Epithelial cell of prostate (primary cell): ENCODE measurements at regions not wholly inside any gene's neighbourhood (a gene's known extent, or its start where the extent isn't known, plus 50 kb on each side); places are given as distances from the start of the nearest gene placed in this dataset.

Experiments used
- DNase-seq: peaks from one replicate; pipeline ENCODE4 v3.0.0-alpha.2; 2011; ENCODE audit warnings: low read depth, low spot score
- H3K27ac ChIP-seq: fragments of 450-650 bp; 2 replicates; pipeline ENCODE4 v1.5.1; 2017; ENCODE audit warnings: mild to moderate bottlenecking

DNA sequence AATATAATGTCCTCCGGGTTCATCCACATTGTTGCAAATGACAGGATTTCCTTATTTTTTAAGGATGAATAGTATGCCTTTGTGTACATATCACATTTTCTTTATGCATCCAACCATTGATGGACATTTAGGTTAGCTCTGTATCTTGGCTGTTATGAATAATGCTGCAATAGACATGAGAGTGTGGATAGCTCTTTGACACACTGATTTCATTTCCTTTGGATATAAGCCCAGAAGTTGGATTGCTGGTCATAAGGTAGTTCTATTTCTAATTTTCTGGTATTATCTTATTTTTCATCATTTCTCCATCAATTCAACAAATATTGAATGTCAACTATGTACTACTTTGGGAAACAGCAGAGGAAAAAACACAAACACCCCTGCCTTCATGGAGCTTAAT, 423.3 kb downstream of the MTX2 start:
- DNase-seq, result no peak
- H3K27ac ChIP-seq, result no peak overlapping the region

GRCh38 chr2:176699098-176699497, 429.9 kb downstream of the MTX2 start:
- no peak for DNase-seq
- no peak overlapping the region for H3K27ac ChIP-seq

- H3K27ac ChIP-seq, result no peak overlapping the region
- no peak for DNase-seq
These were observed 430.4 kb downstream of the MTX2 start for GRCh38 chr2:176699644-176700043.

DNA sequence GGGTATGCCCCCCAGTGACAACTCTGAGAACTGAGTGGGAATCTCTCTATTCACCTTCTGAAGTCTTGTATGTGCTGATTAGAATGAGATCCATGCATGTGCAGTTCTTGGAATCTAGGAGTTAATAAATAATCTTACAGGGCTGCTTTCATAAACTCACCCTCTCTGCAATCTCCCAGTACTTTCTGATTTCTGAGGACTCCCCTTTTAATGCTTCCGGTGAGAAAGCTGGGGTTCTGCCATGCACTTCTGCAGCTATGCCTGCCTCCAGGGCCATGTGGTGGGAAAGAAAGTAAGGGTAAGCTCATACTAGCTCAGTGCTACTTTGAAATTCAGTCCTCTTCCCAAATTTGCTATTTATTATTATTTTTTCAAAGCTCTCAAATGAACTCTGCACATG, 432.9 kb downstream of the MTX2 start:
- DNase-seq, result no peak
- H3K27ac ChIP-seq, result no peak overlapping the region

GRCh38 chr2:176704282-176704858, 435.1 kb downstream of the MTX2 start:
- H3K27ac ChIP-seq, result no peak overlapping the region
- no peak for DNase-seq

- no peak overlapping the region for H3K27ac ChIP-seq
- DNase-seq, result no peak
These were observed 440.1 kb downstream of the MTX2 start for GRCh38 chr2:176709149-176709951.

DNA sequence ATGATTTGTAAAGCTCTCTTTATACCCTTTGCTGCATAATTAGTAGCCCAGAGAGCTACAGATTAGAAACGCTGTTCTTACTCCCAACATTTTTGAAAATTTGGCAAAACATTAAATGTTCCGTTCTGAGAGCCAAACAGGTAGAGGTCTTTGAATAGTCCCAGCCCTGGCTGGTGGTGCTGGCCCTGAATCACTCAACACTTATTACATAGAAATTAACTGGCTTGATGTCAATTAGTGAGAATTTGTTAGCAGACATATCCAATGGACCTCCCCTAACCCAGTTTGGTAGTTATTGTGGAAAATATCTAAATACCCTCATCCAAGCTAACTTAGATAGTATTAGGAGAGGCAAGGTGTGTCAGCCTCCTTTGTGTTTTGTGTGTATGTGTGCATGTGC, 440.7 kb downstream of the MTX2 start:
- H3K27ac ChIP-seq, result no peak overlapping the region
- no peak for DNase-seq

- H3K27ac ChIP-seq, result no peak overlapping the region
- DNase-seq, result no peak
These were observed 441.5 kb downstream of the MTX2 start for GRCh38 chr2:176710657-176711186.

DNA sequence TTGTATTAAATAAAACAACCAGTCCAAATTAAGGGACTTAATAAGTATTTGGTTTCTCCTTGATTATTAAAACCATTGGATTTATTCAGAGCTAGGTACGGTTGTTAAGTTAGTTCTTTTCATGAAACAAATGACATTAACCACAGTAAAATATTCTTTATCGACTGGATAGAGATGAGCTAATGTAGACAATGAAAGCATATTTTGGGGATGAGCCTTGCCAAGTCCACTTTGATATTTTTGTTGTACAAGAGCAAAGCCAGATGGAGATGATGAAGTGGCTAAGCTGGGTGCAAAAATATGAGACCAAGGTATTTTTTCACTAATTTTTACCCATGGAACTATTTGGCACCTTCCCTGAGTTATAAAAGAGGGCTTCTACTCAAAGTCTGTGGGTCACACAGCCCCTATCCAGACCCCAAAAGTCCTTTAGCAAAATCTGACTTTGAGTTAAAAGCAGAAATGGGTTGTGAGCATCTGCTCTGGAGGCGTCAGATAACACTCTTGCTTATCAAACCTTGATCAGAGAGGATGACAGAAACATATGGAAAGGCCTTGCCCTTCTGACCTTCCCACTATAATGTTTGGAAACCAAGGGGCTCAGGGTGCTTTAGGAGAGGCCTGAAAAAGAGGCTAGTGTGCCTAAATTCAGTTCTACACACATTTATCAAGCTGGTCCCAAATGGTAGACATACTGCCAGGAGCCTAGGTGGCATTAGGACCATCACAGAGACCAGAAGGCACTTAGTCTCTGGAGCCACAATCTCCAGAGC, 456.8 kb downstream of the MTX2 start:
- DNase-seq, result no peak
- H3K27ac ChIP-seq, result no peak overlapping the region

DNA sequence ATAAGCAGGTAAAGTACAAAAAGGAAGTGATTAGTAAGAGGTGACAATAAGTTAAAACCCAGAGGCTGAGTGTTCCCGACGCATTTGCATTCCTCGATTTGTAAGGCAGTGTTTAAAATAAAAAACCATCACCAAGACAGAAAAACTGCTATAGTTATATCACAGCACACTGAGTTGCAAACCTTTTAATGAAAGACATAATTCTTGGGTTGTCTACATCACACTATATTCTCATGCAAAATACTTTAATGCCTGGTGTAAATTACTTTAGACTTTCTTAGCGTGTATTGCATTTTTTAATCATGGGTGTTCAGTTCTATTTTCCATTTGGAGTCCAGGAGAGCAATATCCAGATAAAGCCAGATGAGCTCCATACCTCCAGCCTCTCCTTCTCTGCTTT, 458.5 kb downstream of the MTX2 start:
- no peak for DNase-seq
- no peak overlapping the region for H3K27ac ChIP-seq

DNA sequence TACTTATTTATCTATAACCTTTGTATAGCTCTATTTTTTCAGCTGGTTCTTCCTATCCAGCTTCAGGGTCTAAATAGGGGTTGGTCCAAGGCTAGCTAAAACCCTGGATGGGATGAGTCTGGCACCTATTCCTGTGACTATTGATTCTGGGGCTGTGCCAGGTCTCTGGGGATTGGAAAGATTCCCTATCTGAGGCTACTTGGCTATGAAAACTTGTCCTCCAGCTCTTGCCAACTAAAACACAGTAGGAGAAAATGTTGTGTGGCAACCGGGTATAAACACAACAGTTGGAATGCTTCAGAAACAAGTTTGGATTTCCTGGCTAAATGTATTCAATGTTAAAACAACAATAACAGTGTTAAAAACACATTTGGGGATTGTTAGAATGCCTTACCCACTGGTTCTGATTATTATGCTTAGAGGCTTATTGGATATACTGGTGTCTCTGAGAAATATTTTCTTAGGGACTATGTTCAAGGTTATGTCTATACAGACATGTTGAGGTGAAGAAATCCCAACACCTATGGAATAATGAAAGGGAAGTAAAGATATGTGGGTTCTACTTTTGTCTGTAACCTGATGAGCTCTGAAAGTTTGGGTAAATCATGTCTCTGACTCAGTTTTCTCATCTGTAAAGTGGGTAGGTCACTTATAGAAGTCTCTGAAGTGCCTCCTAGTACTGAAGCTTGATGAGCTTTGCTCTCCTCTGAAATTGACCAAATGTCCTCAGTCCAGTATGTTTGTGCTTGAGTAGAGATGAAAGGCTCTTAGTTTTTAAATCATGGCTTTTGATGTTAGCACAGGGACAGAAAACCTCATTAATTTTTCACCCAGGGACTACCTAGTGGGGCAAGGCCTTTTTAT, 460.7 kb downstream of the MTX2 start:
- no peak overlapping the region for H3K27ac ChIP-seq
- no peak for DNase-seq

DNA sequence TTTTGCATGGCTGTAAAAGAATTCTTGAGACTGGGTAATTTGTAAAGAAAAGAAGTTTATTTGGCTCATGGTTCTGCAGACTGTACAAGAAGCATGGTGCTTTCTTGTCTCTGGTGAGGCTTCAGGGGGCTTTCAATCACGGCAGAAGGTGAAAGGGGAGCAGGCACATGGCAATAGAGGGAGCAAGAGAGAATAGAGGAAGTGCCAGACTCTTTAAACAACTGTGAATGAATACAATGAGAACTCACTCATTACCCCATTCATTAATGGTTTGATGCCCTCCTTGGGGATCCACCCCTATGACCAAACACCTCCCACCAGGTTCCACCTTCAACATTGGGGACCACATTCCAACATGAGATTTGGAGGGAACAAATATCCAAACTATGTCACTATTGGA, 463.5 kb downstream of the MTX2 start:
- H3K27ac ChIP-seq, result no peak overlapping the region
- DNase-seq, result no peak

GRCh38 chr2:176733698-176734430, 464.6 kb downstream of the MTX2 start:
- no peak for DNase-seq
- no peak overlapping the region for H3K27ac ChIP-seq

GRCh38 chr2:176734868-176735267, 465.6 kb downstream of the MTX2 start:
- DNase-seq, result no peak
- H3K27ac ChIP-seq, result no peak overlapping the region

GRCh38 chr2:176742271-176742670, 470.3 kb upstream of the HNRNPA3 start:
- H3K27ac ChIP-seq, result no peak overlapping the region
- no peak for DNase-seq

- H3K27ac ChIP-seq, result no peak overlapping the region
- DNase-seq, result no peak
These were observed 468.9 kb upstream of the HNRNPA3 start for GRCh38 chr2:176743671-176744070.

GRCh38 chr2:176744146-176744545, 468.4 kb upstream of the HNRNPA3 start:
- no peak overlapping the region for H3K27ac ChIP-seq
- no peak for DNase-seq

DNA sequence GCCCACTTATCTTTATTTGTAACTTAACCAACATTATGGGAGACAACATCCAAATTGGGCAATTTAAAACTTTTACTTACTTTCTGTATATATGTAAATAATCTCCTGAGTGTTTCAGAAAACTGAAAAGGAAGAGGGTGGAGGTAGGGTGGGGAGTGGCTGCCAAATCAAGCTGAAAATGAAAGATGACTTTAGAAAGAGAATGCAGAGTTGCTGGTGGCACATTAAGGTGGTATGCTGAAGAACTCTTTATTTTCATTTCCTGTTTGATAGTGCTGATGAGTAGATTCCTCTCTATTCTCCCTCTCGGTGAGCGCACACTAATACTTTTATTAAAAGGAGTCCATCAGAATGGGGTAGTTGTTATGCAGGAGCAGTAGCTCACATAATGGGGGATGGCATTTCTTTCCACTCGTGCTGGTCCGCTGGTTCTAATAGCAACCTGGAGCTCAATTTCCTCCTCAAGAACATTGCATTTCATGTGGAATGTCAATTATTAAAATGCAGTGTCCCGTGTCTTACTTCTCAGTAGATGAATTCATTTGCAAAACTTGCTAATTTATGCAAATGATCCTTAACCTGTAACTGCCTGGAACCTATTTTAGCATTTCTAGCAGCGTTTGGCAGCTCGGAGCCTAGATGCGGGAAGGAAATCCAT, 466.9 kb upstream of the HNRNPA3 start:
- H3K27ac ChIP-seq, result no peak overlapping the region

GRCh38 chr2:176746411-176746810, 466.2 kb upstream of the HNRNPA3 start:
- DNase-seq, result no peak
- no peak overlapping the region for H3K27ac ChIP-seq

More for the DNA sequence above, 466.9 kb upstream of the HNRNPA3 start:
- no peak for DNase-seq
